ENCODE measurements at regions not wholly inside any gene's neighbourhood (a gene's known extent, or its start where the extent isn't known, plus 50 kb on each side); places are given as distances from the start of the nearest gene placed in this dataset.

DNA sequence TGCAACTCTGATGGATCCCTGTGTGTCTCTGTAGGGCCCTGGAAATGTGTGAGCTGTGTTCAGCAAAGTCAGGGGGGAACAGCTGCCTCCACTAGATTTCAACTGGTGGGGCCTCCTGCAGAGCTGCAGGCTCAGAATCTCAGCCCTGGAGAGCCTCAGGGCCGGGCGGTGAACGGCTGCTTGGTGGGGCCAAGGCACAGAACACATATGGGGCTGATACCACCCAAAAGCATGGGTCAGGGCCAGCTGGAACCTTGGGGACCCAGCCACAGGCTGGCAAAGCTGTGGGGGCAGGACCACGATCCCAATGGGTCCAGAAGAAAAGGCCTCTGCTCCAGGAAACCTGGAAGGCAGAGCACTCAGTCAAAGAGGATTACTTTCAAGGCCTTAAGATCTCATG, 878.5 kb downstream of the BCL11B start:
- H3K36me3 Mint-ChIP-seq (ENCODE audit: low read depth), result no peaks in the 10 kb centered on the region
- H3K4me1 ChIP-seq (ENCODE audit: control insufficient read depth, insufficient read depth, low read length), result peaks cover 10% of the 10 kb centered on the region
- no peak overlapping the region for H3K9ac ChIP-seq (ENCODE audit: extremely low read depth, low read length, poor library complexity, severe bottlenecking)
- peak overlapping the region; percentile 76 for H3K27ac Mint-ChIP-seq
- H3K4me3 ChIP-seq (ENCODE audit: low read length), result peak overlapping the region; percentile 26
- no peak overlapping the region for H3K4me3 Mint-ChIP-seq
- DNase-seq, result no peak
- TF ChIP-seq, protein P1, sequence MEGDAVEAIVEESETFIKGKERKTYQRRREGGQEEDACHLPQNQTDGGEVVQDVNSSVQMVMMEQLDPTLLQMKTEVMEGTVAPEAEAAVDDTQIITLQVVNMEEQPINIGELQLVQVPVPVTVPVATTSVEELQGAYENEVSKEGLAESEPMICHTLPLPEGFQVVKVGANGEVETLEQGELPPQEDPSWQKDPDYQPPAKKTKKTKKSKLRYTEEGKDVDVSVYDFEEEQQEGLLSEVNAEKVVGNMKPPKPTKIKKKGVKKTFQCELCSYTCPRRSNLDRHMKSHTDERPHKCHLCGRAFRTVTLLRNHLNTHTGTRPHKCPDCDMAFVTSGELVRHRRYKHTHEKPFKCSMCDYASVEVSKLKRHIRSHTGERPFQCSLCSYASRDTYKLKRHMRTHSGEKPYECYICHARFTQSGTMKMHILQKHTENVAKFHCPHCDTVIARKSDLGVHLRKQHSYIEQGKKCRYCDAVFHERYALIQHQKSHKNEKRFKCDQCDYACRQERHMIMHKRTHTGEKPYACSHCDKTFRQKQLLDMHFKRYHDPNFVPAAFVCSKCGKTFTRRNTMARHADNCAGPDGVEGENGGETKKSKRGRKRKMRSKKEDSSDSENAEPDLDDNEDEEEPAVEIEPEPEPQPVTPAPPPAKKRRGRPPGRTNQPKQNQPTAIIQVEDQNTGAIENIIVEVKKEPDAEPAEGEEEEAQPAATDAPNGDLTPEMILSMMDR (conservative IDR thresholded peaks at IDR 0.05), result no peak
- peaks cover 1% of the 10 kb centered on the region for H3K27me3 Mint-ChIP-seq (ENCODE audit: insufficient read depth)
- peaks cover 10% of the 10 kb centered on the region for H3K9me3 Mint-ChIP-seq
- WGBS, 2 experiments (ENCODE audit: insufficient coverage in 1 of 2, insufficient read length in 1 of 2), result 86 to 88% methylated on average over 1 to 4 of the region's 4 CpGs
- no peaks in the 10 kb centered on the region for H3K27me3 ChIP-seq (ENCODE audit: control insufficient read depth, insufficient read depth, low read length, poor library complexity, severe bottlenecking)
- H3K36me3 ChIP-seq (ENCODE audit: control insufficient read depth, insufficient read depth, low read length), result no peaks in the 10 kb centered on the region
- H3K27ac ChIP-seq (ENCODE audit: low read depth, low read length), result no peak overlapping the region
- peaks cover 18% of the 10 kb centered on the region for H3K4me1 Mint-ChIP-seq
- H3K9me3 ChIP-seq (ENCODE audit: control insufficient read depth, low read length), result peaks cover 19% of the 10 kb centered on the region

DNA sequence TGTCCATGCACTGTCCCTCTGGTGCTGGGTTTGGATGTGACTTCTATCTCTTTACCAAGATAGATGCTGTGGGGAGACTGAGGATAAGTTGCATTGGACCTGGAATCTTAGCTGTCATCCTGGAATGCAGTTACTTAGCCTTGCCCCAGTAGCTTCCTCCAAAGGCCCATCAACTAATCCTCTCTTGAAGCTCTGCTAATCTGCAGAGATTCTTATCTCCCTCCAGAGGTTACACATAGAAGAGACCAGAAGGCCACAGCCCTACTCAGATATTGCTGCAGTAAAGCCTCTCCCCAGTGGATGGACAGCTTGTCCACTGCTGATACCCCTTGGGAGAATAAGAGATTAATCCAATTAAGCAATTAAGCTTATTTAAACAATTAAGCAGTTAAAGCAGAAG, 867.2 kb downstream of the BCL11B start:
- Histone ChIP-seq H3K27ac (ENCODE audit: low read depth, low read length) (no peak overlapping the region), H3K4me3 (ENCODE audit: low read length) (no peak overlapping the region), H3K36me3 (ENCODE audit: control insufficient read depth, insufficient read depth, low read length) (no peaks in the 10 kb centered on the region), H3K4me1 (ENCODE audit: control insufficient read depth, insufficient read depth, low read length) (peaks cover 10% of the 10 kb centered on the region), H3K9ac (ENCODE audit: extremely low read depth, low read length, poor library complexity, severe bottlenecking) (no peak overlapping the region), H3K9me3 (ENCODE audit: control insufficient read depth, low read length) (no peaks in the 10 kb centered on the region), H3K27me3 (ENCODE audit: control insufficient read depth, insufficient read depth, low read length, poor library complexity, severe bottlenecking) (no peaks in the 10 kb centered on the region)
- Mint-ChIP-seq H3K9me3 (no peaks in the 10 kb centered on the region), H3K27ac (no peak overlapping the region), H3K4me1 (peaks cover 40% of the 10 kb centered on the region), H3K36me3 (ENCODE audit: low read depth) (no peaks in the 10 kb centered on the region), H3K4me3 (no peak overlapping the region), H3K27me3 (ENCODE audit: insufficient read depth) (no peaks in the 10 kb centered on the region)
- DNase-seq, result no peak
- TF ChIP-seq, protein P1 (conservative IDR thresholded peaks at IDR 0.05), result no peak

DNA sequence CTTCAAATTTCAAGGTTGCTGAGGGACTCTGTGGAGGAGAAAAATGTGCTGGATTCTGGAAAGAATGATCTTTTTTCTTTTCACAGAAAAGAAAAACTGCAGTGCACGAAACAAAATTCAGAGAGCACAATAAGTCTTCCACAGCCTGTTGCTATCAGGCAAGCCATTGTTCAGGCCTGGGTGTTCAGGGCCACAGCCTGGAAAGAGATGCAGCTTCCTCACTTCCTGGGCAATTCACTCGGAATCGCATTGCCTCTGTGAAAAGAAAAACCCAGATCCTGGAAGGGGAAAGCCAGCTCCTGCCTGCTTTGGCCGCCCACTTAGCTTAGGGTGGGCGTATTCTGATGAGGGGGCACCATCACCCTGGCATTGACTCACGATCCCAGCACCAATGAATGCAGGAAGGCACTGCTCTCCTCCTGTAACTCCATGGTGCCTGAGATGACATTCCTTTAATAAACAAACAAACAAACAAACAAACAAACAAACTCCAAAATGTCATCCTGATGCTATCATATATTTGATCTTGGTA, 863.9 kb downstream of the BCL11B start:
- Mint-ChIP-seq H3K4me1 (peaks cover 21% of the 10 kb centered on the region), H3K27ac (no peak overlapping the region), H3K27me3 (ENCODE audit: insufficient read depth) (no peaks in the 10 kb centered on the region), H3K4me3 (no peak overlapping the region), H3K9me3 (no peaks in the 10 kb centered on the region), H3K36me3 (ENCODE audit: low read depth) (no peaks in the 10 kb centered on the region)
- Histone ChIP-seq H3K4me1 (ENCODE audit: control insufficient read depth, insufficient read depth, low read length) (peaks cover 3% of the 10 kb centered on the region), H3K27me3 (ENCODE audit: control insufficient read depth, insufficient read depth, low read length, poor library complexity, severe bottlenecking) (no peaks in the 10 kb centered on the region), H3K4me3 (ENCODE audit: low read length) (no peak overlapping the region), H3K9ac (ENCODE audit: extremely low read depth, low read length, poor library complexity, severe bottlenecking) (no peak overlapping the region), H3K36me3 (ENCODE audit: control insufficient read depth, insufficient read depth, low read length) (no peaks in the 10 kb centered on the region), H3K27ac (ENCODE audit: low read depth, low read length) (no peak overlapping the region), H3K9me3 (ENCODE audit: control insufficient read depth, low read length) (no peaks in the 10 kb centered on the region)
- TF ChIP-seq, protein P1 (conservative IDR thresholded peaks at IDR 0.05), result no peak
- WGBS, 2 experiments (ENCODE audit: insufficient coverage in 1 of 2, insufficient read length in 1 of 2), result 90 to 92% methylated on average over 5 to 6 of the region's 6 CpGs
- DNase-seq, result no peak

All from endodermal cell (in vitro differentiated cells).